HG02885 (cell line): ENCODE measurements at regions not wholly inside any gene's neighbourhood (a gene's known extent, or its start where the extent isn't known, plus 50 kb on each side); places are given as distances from the start of the nearest gene placed in this dataset.

Experiments
- ATAC-seq: cut with Tn5 transposase; IDR thresholded peaks from one replicate; pipeline ENCODE4 v1.9.1; 2021; ENCODE audit warnings: mild to moderate bottlenecking; ENCODE audit not compliant: unreplicated experiment, poor library complexity

DNA sequence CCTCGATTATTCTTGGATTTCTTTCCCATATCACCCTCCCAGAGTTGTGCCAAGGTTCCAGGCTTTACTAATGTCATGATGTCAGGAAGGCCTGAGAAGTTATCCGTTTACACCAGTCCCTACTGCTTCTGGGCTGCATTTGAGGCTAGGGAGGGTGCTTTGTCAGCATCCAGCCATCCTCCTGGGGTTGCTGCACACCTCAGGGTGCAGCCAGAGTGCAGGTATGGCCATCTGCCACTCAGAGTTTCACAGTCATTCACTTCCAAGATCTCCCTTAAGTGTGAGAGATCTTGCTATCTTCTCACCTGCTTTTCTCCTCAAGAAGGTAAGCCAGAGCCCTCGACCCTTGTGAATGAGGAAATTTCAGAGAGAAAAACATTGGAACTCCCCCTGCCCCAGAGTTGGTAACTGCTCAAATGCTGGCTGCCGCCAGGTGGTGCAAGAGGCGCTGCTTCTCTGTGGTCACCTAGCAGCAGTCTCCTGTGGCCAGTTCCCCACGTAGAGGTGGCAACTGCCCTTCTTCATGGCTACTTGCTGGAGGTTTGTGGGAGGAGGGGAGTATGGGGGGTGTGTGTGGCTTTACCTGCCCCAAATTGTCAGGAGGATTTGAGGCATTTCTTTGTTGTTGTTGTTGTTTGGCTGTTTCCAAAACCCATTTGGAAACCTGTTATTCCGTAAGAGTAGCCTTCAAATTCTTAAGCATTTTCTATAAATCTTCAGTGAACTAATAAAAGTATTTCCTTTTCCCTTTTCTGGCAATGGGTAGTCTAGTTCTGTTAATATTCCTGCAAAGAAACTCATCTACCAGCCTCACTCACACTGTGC lies 259.6 kb upstream of the DMRT1 start:
- no peak for ATAC-seq

DNA sequence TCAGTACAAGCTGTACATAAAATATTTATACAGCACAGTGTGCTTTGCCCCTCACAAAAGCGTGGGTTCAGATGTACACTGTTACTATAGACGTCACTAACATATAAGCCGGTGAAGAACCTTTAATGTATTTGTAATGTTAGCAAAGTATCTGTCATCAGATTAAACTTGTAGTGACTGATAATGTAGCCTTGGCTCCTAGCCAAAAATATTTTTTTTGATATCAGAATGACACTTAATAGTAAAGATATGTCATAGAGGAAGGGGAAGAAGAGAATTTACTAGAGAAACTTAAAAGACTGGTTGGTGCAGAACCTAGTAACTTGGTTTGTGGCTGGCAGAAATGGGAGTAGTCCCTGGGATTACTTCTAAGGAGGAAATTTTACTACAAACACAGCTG lies 258.7 kb upstream of the DMRT1 start:
- no peak for ATAC-seq

DNA sequence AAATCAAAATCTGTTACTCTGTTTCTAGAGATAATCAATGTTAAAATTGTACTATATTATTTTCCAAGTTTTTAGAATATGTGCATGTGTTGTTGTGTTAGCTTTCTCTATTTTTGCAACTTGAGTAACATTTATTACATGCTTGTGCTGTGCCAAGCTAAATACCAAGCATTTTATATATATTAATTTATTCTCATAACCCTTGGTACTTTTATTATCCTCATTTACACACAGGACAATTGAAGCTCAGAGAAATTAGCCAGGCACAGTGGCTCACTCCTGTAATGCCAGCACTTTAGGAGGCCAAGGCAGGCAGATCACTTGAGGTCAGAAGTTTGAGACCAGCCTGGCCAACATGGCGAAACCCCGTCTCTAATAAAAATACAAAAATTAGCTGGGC lies 254.0 kb upstream of the DMRT1 start:
- no peak for ATAC-seq

DNA sequence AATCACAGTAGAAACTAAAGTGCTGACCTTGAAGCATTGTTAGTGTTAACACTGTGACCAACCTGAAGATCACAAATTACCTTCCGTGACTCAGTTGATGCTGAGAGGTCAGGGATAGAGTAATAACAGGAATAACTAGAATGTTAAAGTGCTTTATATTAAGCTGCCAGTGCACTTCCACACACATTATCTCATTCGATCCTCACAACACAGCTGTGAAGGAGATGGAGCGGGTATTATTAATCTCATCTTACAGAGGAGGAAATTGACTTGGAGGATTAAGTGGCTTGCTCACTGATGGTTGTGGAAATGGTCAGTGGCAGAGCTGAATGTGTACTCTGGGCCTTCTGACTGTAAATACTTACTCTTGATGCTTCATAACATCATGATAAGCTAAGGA lies 252.5 kb upstream of the DMRT1 start:
- no peak for ATAC-seq

DNA sequence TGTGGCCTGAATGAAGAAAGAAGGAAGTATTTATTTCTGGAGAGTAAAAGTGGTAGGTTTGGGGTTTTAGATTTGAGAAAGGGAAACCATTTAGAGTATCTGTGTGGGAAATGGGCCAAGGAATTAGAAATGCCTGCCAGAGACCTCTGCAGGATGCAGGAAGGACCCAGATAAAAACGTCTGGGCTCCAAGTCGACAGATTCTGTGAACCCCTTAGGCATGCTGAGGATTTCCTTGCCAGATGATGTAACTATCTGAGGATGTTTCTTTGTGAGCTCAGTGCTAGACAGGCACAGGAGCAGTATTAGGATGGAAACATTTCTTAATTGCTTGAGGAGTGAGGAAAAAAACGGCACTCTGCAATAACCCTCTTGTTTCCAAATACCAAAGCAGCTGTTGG lies 251.8 kb upstream of the DMRT1 start:
- ATAC-seq = no peak

DNA sequence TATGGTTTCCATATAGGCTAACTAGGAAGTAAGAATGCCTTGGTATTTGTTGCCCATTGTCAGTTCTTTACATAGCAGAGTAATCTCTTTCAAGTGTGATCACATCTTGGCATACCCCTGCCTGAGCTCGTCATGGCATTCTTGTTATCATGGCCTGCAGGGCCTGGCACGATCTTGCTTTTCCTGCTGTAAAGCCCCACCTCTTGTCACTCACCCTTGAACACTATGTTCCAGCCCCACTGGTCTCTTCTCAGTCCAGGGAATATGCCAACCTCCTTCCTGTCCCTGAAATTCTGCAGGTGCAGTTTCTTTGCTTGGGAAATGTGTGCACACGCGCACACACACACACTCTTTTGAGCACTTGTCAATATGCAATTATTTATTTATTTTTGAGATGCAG lies 250.2 kb upstream of the DMRT1 start:
- no peak for ATAC-seq

DNA sequence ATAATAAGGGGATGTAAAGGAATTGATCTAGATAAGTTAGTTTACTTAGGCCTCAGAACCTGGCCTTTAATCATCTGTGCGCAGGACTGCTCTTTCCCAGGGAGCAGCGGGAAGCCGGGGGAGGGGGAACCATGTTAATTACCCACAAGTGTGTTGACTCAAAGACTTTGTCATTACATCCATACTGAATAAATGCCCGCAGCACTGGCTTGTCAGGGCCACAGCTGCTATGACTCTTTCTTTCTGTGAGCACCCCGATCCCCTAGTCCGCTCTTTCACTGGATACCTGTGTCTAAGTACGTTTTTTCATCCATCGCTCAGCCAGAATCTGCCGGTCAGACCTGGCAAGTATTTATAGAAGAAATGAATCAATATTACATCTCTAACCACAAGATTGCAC lies 249.3 kb upstream of the DMRT1 start:
- no peak for ATAC-seq

DNA sequence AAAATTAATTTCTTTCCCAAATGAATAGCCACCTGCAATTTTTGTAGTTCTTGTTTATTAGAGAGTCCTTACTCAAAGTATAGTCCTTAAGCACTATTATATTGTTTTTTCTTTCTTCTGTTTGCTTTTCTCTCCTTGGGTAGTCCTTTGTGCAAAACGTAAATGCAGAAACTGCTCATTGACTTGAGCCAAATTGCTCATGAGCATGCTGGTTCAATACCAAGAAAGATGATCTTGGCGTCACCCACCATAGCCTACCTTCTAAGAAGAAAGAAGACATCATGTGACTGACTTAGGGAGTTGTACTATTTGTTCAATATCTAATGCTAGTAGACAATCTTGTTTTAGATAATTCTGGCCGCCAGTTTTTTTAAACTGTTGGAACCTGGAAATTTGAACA lies 248.8 kb upstream of the DMRT1 start:
- no peak for ATAC-seq

DNA sequence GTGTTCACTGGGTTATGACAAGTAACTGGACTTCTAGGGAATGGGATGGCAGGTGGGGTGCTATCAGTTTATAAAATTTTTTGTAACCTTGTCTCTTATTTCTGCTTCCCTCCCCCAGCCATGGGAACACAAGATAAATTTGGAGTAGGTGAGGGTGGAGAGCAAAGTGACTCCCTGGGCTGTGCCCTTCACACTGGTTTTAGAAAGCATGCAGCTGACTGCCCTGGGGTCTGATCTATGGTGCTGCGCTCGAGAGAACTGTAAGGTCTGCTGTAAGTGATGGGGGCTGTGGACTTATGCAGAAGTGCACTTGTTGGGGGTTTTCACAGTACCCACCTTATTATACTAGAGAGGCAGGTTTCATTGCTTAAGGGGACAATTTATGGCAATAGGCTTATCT lies 247.7 kb upstream of the DMRT1 start:
- no peak for ATAC-seq

DNA sequence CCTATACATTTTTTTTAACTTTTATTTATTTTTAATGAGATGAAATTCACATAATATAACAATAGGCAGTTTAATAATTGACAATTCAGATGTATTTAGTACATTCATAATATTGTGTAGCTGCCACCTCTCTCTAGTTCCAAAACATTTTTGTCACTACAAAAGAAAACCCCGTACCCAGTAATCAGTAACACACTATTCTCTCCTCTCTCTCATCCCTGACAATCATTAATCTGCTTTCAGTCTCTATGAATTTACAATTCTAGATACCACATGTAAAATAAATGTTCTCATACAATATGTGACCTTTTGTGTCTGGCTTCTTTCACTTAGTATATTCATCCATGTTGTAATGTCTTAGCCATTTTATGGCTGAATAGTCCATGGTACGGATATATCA lies 244.8 kb upstream of the DMRT1 start:
- ATAC-seq = no peak

DNA sequence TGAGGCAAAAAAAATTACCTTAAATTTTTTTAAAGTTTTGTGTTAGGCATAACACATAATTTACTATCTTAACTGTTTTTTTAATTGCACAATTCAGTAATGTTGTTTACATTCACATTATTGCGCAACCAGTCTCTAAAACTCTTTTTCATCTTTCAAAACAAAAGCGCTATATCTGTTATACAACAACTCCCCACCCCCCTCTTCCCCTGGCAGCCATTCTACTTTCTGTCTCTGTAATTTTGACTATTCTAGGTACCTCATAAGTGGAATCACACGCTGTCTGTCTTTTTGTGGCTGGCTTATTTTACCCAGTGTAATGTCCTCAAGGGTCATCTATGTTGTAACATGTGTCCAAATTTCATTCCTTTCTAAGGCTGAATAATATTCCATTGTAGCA lies 241.5 kb upstream of the DMRT1 start:
- no peak for ATAC-seq

DNA sequence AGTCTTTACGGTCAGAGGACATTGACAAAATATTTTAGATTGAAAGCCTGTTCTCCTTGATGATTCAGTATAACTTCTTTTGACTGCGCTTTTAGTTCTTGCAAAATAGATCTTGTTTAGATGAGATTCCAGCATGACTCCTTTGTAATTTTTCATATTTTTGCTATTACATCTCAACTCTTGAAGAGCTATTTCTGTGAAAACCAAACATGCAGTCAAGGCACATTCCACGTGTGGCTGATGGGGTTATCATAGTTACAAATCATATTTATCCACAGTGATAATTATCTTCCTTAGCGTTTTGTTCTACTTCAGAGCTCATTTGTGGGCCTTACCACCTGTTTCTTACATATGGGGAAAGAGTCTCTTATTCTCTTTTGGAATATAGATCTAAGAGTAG lies 238.8 kb upstream of the DMRT1 start:
- ATAC-seq = no peak

DNA sequence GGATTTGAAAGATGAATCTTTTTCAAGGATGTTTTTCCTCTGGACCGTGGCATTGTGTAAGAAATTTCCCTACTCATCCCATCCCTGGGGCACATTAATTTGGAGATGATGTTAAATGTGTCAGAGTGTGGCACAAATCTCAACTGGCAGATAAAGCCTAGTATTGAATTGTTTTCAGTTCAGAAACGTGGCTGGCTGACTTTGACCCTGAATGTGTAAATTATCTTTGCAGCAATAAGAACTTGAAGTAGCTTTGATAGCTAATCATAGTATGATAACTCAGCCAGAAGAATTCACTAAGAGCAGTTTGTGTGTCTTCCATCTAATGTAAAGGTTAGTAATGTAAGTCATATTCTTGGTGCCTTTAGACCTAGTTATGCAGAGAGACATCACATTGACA lies 238.4 kb upstream of the DMRT1 start:
- ATAC-seq = no peak

DNA sequence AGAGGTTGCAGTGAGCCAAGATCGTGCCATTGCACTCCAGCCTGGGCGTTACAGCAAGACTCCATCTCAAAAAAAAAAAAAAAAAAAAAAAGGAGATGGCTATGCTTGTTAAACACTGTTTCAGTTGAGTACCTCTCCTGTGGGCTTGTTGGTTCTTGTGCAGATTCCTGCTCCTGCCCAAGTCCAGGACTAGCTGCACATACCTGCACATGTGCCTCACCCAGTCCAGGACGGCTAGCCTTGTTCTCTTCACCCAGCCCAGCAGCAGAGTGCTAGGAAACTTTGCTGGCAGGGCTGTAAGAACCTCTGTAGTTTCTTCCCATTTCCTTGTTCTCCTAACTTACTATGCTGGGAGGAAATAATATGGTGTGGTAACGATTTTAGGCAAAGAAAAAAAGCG lies 234.1 kb upstream of the DMRT1 start:
- ATAC-seq = no peak

DNA sequence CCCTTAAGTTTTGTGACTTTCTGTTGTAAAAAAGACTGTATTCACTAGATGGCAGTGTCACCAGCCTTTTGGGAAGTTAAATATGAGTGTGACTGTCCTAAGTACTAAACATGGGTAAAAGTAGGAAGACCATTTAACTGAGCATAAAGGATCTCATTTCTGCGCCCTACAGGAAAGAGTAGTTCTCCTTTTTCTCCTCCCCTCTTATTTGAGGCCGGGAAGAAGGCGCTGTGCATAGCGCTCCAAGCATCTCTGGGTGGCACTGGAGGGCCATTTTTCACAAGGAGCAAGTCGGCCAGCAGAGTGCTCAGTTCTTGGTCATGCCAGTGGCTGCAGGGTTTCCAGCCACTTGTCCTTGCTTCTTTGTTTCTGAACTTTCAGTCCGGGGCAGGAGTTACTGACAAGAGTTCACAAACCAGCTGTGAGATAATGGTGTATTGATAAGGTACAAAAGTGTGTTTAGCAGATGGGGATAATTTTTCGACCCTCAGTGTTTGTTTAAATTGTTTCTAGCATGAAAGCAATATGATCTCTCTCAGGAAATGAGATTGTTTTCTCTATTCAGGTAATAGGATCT lies 227.6 kb upstream of the DMRT1 start:
- ATAC-seq = peak; percentile 92

DNA sequence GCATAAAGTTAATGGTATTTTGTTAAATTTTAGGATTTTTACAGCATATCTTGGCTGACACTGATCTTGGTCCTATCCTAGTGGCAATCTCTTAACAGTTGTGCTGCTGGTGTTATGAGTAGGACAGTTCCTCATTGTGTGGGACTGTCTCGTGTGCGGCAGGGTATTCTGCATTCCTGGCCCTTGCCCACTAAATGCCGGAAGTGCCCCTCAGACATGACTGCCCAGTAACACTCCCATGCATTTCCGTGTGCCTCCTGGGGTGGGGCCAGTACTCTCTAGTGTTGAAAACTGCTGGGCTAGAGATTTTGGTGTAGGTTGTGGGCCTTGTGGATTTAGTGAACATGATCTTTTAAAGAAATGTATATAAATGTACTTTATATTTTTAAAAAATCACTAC lies 227.1 kb upstream of the DMRT1 start:
- ATAC-seq = no peak

DNA sequence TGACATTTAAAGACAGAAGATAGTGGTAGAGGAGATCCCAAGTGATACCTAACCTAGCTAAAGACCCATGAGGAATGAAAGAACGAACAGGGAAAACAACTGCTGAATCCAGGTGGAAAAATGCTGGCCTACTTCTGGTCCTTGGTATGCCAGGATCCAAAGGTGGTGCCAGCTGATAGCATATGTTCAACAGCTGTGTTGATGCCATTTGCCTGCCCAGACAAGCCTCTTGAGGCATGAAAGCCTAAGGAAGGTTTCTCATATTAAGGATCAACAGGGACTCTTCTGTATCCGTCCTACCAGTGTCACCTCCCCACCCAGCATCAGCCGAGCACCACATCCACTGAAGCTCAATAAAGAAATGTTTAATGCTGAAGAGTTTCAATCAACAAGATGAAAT lies 225.7 kb upstream of the DMRT1 start:
- ATAC-seq = no peak

DNA sequence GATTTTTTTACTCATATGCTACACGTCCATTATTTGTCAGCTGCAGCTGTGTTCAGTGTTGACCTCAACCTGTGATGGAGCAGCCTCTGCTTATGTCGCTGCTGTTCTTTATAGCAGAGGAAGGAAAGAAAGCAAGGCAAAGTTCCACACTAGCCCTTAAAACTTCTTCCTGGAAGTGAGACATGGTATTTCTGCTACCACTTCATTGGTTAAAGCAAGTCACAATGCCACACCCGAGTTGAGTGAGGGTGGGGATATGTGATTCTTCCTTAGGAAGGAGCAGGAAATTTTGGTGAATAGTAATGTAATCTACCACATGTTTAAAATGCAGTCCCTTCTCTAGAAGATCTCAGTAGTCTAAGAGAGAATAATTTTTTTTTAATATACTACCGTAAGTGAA lies 224.8 kb upstream of the DMRT1 start:
- ATAC-seq = no peak

DNA sequence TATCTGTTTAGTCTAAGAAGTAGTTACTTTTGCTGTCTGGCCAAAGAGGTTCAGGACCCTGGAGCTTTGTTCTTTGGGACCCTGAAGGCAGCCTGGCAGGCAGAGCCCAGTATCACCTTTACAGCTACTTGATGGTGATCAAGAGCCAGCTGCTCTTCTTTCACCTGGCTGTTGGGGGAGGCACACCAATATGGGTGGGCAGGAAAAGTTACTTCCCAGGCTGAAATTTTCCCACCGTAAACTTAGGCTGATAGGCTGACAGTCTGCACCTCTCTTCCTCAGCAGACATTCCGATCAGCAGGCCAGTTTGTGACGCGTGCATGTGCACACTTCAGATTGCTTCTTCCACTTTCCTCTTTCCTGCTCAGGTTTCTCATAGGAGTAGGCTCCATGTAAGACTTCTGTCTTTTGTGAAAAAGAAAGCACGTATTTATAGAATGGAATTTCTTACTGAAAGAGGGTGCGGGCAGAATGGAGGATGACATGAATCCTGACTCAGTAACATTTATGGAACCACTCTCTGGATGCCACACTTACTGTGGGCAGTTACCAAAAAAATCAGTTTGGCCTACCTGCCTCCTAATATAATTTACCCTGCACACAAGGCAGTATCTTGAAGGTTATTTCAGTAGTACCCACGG lies 223.9 kb upstream of the DMRT1 start:
- ATAC-seq = no peak

DNA sequence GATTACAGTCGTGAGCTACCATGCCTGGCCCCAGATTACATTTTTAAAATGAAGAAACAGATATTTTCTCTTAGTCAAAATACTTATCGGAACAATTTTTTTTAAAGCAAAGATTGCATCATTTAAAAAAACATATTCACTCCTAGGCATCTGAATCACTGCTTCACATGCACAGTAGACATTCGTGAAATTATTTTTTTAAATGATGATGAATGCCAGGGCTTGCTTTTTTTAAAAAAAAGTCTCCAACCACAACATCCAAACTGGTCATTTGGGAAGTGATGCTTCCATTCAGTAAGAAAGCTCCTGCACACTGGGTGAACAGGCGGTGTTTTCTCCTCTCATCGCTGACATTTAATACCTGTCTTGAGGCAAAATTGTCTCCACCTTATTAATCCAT lies 223.0 kb upstream of the DMRT1 start:
- ATAC-seq = no peak

DNA sequence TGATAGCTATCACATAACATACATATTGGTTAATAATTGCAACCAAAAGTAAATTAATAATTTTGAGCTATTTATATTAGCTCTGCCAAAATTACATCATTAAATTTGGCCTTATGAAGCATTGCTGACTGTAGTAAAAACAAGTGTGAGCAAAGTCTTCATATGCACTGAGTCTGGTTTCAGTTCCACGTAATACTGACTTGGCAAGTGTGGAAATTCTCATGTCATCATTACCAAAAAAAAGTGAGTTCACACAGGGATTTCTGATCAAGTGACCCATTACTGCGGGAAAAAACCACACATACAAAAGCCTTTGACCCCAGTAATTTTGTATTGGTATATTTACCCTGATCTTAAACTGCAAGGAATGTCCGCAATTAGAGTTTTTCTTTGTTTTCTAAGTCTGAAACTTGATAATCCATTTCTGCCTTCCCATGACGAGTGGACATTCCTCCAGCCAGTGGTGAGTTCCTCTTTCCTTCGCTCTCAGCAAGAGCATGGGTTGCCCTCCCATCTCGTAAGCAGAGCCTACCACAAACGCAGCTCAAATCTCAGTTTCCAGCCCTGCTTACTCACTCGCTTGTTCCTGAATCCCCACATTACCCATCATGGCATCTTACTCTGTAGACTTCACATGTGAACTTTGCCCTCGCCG lies 220.2 kb upstream of the DMRT1 start:
- ATAC-seq = no peak
